Activated T-helper 2 cell treated with anti-CD3 and anti-CD28 coated beads, Interferon-gamma antibody, Interleukin-2, Interleukin-4, amounts not matched to agents 10 μg/mL and 5 μg/mL and 100 μg/mL, durations not matched to agents 14 hours and 24 hours and 36 hours (primary cell): ENCODE measurements at regions not wholly inside any gene's neighbourhood (a gene's known extent, or its start where the extent isn't known, plus 50 kb on each side); places are given as distances from the start of the nearest gene placed in this dataset.

Experiments used
- DNase-seq: peaks from one replicate; pipeline ENCODE4 v3.0.0; 2021; ENCODE audit warnings: low spot score
- H3K27ac Mint-ChIP-seq: one replicate; pipeline ENCODE4 v1.8.0; 2021; ENCODE audit warnings: mixed read lengths
- H3K27me3 Mint-ChIP-seq: one replicate; pipeline ENCODE4 v1.8.0; 2021; ENCODE audit warnings: low read depth, mixed read lengths
- H3K36me3 Mint-ChIP-seq: one replicate; pipeline ENCODE4 v1.8.0; 2021; ENCODE audit warnings: low read depth, mixed read lengths
- H3K4me1 Mint-ChIP-seq: one replicate; pipeline ENCODE4 v1.8.0; 2021; ENCODE audit warnings: low read depth, mixed read lengths
- H3K4me3 Mint-ChIP-seq: one replicate; pipeline ENCODE4 v1.8.0; 2021; ENCODE audit warnings: low read depth, mild to moderate bottlenecking, moderate library complexity, mixed read lengths
- H3K9me3 Mint-ChIP-seq: one replicate; pipeline ENCODE4 v1.8.0; 2021; ENCODE audit warnings: mixed read lengths
- intact Hi-C: fragments of 100-400 bp; cut with micrococcal nuclease; formaldehyde crosslinking; loops from one replicate; pipeline ENCODE4 v1.15.1; 2023

GRCh38 chr7:28361551-28361950 lies 50.8 kb upstream of the CREB5 start:
- intact Hi-C loops, result no loop called here
- Mint-ChIP-seq H3K4me3 (no peak overlapping the region), H3K27ac (no peak overlapping the region), H3K36me3 (no peaks in the 10 kb centered on the region), H3K27me3 (peaks cover 21% of the 10 kb centered on the region), H3K4me1 (no peaks in the 10 kb centered on the region), H3K9me3 (peaks cover 14% of the 10 kb centered on the region)
- DNase-seq, result no peak

DNA sequence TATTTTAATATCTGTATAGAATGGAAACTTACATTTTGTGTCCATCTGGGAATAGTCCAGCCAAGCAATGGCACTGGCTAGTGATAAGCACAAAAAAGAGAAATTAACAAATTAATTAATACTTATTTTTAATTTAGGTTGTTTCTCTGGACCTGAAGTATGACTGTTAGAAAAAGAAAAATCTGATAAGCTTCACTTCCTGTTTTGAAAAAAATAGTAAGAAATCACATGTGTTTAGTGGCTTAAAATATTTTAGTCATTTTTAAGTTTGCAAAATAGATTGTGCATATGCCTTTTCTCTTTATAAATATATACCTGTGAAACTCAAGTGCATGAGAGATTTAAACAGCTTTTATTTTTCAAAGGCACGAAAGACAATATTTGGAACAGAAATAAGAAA lies 50.1 kb upstream of the CREB5 start:
- Mint-ChIP-seq H3K36me3 (no peaks in the 10 kb centered on the region), H3K27ac (no peak overlapping the region), H3K27me3 (peaks cover 21% of the 10 kb centered on the region), H3K4me3 (no peak overlapping the region), H3K9me3 (peaks cover 14% of the 10 kb centered on the region), H3K4me1 (no peaks in the 10 kb centered on the region)
- intact Hi-C loops, result no loop called here
- DNase-seq, result no peak
